SH-SY5Y (cell line): ENCODE measurements at regions not wholly inside any gene's neighbourhood (a gene's known extent, or its start where the extent isn't known, plus 50 kb on each side); places are given as distances from the start of the nearest gene placed in this dataset.

ENCODE experiments used
- GATA2 ChIP-seq: IDR thresholded peaks from 2 replicates; pipeline ENCODE4 v1.6.1; 2011; ENCODE audit warnings: mild to moderate bottlenecking, low read depth, low read length
- GATA3 ChIP-seq: IDR thresholded peaks from 2 replicates; pipeline ENCODE4 v1.6.1; 2011; ENCODE audit warnings: low read depth, mild to moderate bottlenecking, low read length, moderate library complexity

DNA sequence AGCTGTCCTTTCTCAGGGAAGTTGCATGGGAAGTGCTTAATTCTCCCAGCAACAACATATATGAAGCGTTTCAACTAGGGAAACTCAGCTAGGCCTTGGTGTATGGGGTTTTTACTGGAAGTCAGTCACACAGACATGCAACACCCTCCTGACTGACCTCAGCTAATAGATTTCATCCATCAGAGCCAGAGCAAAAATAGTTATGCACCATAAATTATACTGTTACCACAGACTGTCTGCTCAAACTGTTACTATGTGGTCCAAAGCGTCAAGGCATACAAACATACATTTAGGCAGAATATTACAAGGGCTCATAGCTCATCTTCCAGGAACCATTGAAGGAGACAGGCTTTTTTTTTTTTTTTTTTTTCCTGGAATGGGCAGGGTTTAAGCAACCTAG is 417.9 kb downstream of the ANKRD7 start:
- TF ChIP-seq GATA2 (no peak), GATA3 (no peak)
